Epithelial cell of proximal tubule (primary cell): ENCODE measurements at regions not wholly inside any gene's neighbourhood (a gene's known extent, or its start where the extent isn't known, plus 50 kb on each side); places are given as distances from the start of the nearest gene placed in this dataset.

Source experiments
- DNase-seq: peaks from one replicate; pipeline ENCODE4 v3.0.0-alpha.2; 2011; ENCODE audit warnings: low read depth
- H3K4me3 ChIP-seq: 2 replicates; pipeline ENCODE4 v1.5.1; 2011; ENCODE audit warnings: low read depth, mild to moderate bottlenecking, low read length
- CTCF ChIP-seq: conservative IDR thresholded peaks from 2 replicates; pipeline ENCODE4 v1.5.1; 2012; ENCODE audit warnings: low read depth, mild to moderate bottlenecking, low read length

DNA sequence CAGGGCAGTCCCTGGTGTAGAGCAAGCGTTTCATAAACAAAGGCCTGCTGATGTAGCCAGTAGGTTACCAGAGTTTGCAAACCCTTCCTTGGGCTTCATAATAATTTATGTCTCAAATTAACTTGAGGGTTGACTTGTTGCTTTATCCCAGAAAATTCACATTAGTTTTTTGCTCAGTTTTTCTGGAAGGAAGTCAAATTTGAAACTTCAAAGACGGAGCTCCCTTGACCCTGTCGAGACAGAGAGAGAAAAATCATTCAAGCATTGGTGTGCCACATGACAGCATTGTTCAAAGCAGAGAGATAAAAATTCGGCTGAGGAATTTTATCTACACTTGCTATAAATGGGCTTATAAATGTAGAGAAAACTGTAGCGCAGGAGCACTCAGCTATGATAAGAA lies 627.7 kb downstream of the TNS3 start:
- DNase-seq, result no peak
- no peak for TF ChIP-seq CTCF
- no peak overlapping the region for H3K4me3 ChIP-seq

DNA sequence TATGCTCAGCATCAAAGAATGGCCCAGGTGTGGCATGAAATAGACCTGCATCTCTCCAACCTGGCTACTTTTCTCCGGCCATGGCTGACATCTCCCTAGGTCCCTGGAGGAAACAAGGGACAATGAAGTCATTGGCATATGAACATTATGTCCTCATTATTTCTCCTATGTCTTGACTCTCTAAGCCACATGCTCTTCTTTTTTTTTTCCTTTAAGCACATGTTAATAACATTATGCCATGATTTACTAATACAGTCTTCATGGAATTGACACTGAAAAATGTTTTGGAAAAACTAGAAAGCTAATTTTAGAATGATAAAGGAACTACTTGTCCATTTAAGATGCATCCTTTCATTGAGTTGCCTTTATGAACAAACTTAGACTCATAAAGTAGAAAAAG lies 628.9 kb downstream of the TNS3 start:
- H3K4me3 ChIP-seq, result no peak overlapping the region
- DNase-seq, result no peak
- no peak for TF ChIP-seq CTCF

GRCh38 chr7:46949270-46949931 lies 632.5 kb downstream of the TNS3 start:
- no peak for DNase-seq
- TF ChIP-seq CTCF, result no peak
- no peak overlapping the region for H3K4me3 ChIP-seq

- no peak for TF ChIP-seq CTCF
Observed at GRCh38 chr7:46948716-46949115, 633.2 kb downstream of the TNS3 start.

GRCh38 chr7:46945328-46945727 lies 636.6 kb downstream of the TNS3 start:
- TF ChIP-seq CTCF, result no peak
- no peak for DNase-seq

More at GRCh38 chr7:46948716-46949115, 633.2 kb downstream of the TNS3 start:
- DNase-seq, result no peak
- no peak overlapping the region for H3K4me3 ChIP-seq

DNA sequence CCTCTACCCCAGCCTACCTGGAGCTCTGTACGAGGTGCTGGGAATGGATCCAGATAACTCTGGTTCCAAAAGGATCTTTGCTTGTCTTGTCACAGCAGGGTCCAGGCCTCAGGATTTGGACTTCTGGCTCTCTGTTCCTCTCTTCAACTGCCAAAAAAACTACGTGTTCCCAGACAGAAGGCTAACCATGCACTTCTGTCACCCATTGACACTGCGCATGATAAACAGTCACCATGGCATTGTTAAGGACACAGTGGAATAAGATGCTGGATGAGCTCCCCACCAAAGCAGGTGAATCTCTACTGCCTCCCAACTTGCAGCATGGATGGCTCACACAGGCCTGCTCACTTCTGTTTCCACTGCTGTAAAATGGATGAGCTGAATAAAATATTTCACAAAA lies 637.9 kb downstream of the TNS3 start:
- no peak for TF ChIP-seq CTCF
- no peak for DNase-seq
- H3K4me3 ChIP-seq, result no peak overlapping the region

More at GRCh38 chr7:46945328-46945727, 636.6 kb downstream of the TNS3 start:
- H3K4me3 ChIP-seq, result no peak overlapping the region

- TF ChIP-seq CTCF, result no peak
- no peak for DNase-seq
- H3K4me3 ChIP-seq, result no peak overlapping the region
Observed at GRCh38 chr7:46942574-46942973, 639.3 kb downstream of the TNS3 start.
